Pons (tissue), 1 donor: ENCODE measurements at regions not wholly inside any gene's neighbourhood (a gene's known extent, or its start where the extent isn't known, plus 50 kb on each side); places are given as distances from the start of the nearest gene placed in this dataset.

Experiments used
- DNase-seq: peaks from one replicate; pipeline ENCODE4 v3.0.0-alpha.2; 2016; ENCODE audit warnings: low spot score

GRCh38 chr5:56321236-56321881 lies 88.2 kb upstream of the ANKRD55 start:
- no peak for DNase-seq

DNA sequence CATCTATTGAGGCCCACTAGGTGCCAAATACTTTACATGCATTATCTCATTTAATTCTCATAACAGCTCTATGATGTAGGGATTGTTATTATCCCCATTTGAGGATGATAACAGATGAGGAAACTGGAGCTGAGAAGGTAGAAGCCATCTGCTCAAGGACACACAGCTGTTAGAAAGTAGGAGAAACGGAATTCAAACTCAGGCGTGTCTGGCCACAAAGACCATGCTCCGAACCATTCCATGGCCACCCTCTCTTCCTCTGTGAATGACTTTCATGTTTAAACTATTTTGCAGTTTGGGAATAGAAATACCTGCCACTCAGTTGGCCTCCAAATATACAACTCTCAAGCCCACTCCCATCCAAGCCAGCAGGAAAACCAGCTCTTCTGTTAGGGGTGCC lies 87.6 kb upstream of the ANKRD55 start:
- no peak for DNase-seq

- no peak for DNase-seq
Measured at GRCh38 chr5:56319526-56320181, 86.5 kb upstream of the ANKRD55 start.

- DNase-seq: no peak
Measured at GRCh38 chr5:56317923-56318561, 84.9 kb upstream of the ANKRD55 start.

- DNase-seq: no peak
Measured at GRCh38 chr5:56316299-56316994, 83.3 kb upstream of the ANKRD55 start.

DNA sequence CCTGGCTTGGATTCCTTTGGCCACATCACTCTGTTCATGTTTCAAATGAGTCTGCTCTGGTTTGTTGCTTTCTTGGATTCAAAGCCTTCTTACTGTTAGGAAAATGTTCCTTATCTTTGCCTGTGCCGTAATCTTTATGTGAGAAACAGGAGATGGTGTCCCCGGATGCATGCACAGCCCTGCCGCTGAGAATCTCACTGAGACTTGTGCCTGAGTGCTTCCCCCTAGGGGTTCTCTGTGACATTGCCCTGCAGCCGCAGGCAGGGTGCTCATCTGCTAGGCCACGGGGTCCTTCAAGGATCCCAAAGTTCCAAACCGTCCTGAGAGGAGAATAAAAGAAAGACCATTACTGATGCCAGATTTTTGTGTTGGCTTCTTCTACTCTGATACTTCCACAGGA lies 81.4 kb upstream of the ANKRD55 start:
- no peak for DNase-seq

- no peak for DNase-seq
Measured at GRCh38 chr5:56313596-56313995, 80.5 kb upstream of the ANKRD55 start.

DNA sequence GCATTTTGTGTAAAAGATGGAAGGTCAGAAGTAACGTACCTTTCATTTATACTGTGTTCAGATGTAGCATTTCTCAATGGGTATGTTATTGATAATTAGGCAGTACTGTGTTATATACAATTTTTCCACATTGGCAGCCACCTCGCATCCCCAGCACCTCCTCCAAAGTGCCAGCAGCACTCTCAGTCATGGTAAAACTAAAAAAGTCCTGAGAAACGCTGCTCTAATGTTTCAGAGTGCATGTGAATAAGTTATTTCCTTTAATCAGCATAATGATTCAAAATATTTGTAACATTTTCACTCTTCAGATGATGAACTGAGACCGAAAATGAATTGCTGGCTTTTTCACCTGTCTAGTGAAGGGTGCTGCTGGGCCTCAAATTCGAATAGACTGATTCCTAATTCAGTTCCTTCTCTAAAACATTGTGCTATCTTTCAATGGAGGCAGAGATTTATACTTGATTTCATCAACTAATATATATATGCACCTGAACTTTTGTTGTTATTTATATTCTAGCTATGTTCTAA lies 79.9 kb upstream of the ANKRD55 start:
- DNase-seq: no peak

GRCh38 chr5:56311306-56311905 lies 78.3 kb upstream of the ANKRD55 start:
- DNase-seq: no peak

- DNase-seq: no peak
Measured at GRCh38 chr5:56310711-56311204, 77.6 kb upstream of the ANKRD55 start.

DNA sequence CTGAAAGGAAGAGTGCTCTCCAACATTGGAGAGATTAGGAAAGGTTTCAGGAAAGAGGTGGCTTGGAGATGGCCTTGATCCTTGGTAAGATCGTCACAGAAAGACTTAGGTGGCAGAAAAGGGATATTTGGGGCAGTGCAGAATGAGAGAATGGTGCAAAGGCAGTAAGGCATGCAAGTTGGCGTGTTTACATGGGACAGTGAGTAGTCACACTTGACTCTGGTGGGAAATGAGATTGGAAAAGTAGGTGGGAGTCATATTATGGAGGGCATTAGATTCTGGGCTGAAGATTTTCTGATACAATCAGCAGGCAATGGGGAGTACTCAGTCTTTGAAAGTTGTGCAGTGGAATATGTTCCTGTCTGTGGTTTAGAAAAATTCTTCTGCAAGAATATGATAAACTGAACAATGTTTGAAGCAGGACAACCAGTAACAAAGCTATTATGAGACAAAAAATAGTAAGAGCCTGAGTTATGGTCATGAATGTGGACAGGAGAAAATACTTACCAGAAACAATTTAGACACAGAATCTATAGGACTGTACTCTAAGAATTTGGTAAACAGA lies 76.2 kb upstream of the ANKRD55 start:
- no peak for DNase-seq

GRCh38 chr5:56307714-56308333 lies 74.7 kb upstream of the ANKRD55 start:
- no peak for DNase-seq

- DNase-seq: no peak
Measured at GRCh38 chr5:56306433-56307150, 73.5 kb upstream of the ANKRD55 start.

GRCh38 chr5:56305001-56305950 lies 72.1 kb upstream of the ANKRD55 start:
- DNase-seq: no peak

GRCh38 chr5:56303511-56303910 lies 70.4 kb upstream of the ANKRD55 start:
- no peak for DNase-seq

DNA sequence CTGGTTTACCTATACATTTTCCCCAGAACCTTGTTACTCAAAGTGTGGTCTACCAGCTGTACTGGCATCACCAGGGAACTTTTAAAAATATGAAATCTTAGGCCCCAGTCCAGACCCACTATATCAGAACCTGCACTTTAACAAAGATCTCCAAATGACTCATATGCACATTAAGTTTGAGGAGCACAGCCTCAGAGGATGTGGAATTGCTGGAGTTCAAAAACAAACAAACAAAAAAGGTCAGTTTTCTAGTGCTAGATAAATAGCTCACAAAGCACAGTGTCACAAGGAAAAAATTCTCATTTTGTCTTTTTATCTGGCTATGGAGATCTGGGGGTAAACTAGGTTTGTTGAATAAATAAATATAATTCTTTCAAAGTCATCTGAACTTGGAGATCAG lies 68.9 kb upstream of the ANKRD55 start:
- no peak for DNase-seq

DNA sequence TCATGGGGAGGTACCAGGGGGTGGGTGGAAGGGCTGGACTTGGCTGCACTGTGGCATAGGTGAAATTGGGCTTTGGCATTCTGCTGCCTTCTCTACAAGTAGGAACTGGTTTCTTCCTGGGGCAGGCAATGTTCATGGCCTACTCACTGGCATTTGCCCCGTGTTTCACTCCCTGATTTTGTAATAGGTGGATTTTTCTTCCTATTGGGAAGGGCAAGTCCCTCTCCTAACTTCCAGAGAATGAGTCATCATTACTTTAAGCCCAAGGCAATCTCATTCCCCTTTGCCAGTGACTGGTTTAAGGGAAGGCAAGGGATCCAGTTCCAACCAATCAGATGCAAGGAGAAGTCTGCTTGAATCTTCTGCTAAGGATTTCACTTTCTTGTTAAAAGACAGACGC lies 67.9 kb upstream of the ANKRD55 start:
- no peak for DNase-seq

DNA sequence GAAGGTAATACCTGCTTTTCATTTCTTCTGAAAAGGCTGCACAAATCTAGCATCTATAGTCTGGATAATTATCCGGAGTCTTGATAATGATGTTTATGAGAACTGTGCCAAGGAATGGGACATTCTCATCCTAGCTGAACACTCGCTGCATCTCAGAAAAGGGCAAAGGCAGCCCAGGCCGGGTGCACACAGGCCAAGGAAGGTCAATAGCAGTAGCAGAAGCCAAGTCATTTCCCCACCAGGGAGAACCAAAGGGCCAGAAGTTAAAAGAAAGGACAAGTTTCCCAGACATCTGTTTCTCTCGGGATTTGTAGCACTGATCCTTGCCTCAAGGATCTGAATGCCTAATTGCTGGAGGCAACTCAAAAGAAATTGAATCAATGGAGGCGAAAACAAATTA lies 66.1 kb upstream of the ANKRD55 start:
- no peak for DNase-seq

GRCh38 chr5:56298336-56299090 lies 65.4 kb upstream of the ANKRD55 start:
- no peak for DNase-seq
